ENCODE measurements at regions not wholly inside any gene's neighbourhood (a gene's known extent, or its start where the extent isn't known, plus 50 kb on each side); places are given as distances from the start of the nearest gene placed in this dataset.
"Not testable (repeated sequence)": the region's sequence is repeated elsewhere in the genome, so short reads cannot be mapped to it uniquely, and the experiment has no call there.

DNA sequence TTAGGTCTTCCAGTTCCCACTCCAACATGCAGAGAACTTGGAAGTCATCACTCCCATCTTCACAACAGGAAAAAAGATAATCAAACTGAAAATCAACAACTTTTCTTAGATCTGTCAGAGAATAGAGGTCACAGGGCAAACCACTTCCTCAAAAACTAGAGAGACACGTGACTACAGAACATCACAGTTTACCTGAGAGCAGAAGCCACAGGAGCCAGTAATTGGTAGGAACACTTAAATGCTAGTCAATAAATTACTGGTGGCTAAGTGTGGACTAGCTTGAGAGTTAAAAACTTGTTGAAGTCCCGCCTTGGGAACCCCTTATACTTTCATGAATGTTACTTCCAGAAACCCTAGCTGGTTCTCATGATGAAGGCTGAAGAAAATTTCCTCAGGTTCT, 81.1 kb downstream of the THSD1 start:
- not testable (repeated sequence) for DNase-seq

DNA sequence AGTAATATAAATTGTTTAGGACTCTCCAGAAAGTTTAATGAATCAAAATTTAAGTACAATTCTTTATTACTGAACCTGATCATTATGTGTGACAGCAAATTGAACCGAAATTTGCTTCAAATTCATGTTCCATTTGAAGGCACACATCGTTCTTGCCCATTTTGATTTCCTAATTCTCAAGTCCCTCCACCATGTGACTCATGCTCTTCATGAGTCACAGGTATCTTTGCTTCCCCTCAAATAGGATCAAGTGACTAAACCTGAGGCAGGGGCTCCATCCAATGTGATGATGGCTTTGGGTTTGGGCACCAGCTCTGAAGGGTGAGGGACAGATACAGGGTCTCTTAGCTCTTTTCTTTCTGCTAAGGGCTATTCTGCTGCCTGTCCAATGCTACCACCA, 86.1 kb downstream of the THSD1 start:
- DNase-seq, result no peak

DNA sequence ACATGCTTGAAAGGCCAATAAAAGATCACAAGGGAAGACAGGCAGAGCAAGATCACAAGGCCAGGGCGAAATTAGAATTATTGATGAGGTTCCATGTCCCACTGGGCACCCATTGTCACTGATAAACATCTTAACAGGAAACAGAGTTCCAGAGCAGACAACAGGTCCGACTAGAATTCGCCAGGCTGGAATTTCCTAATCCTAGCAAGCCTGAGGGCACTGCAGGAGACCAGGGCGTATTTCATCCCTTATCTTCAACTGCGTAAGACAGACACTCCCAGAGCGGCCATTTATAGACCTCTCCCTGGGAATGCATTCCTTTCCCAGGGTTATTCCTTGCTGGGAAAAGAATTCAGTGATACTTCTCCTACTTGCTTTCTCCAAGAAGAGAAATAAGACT, 96.1 kb downstream of the THSD1 start:
- DNase-seq, result not testable (repeated sequence)

DNA sequence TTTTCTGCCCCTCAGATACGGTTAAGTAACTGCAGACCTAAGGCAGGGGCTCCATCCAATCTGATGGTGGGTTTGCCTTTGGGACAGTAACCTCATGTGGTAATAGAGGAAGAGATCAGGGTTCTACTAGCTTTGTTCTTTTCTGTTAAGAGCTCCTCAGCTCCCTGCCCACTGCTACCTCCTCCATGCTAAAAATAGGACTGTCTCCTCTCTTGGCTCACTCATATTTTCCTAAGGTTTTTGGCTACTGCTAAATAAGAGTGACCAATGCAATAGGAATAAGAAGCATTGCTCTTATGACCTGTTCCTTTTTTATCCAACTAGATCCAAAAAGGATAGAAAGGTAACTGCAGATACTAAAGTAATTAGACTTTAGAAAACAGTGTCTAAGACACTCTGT, 99.6 kb downstream of the THSD1 start:
- not testable (repeated sequence) for DNase-seq

DNA sequence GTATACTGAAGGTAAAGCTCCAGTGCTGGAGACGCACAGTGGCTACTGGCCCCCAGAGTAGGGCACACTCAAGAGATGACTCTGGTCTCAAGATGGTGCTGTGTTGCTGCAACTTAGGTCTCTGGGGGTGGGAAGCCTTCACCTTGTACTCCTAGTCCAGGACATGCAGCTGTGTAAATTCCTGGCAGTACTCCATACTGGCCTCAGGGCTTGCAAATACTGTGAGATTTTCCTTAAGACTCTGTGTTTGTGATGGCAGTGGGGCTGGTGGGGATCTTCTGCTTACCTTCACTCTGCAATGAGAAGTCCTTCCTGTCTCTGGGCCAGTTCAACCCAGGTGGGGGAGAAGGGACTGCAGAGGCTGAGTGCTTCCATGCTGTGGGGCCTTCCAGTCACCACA, 102.9 kb downstream of the THSD1 start:
- not testable (repeated sequence) for DNase-seq

DNA sequence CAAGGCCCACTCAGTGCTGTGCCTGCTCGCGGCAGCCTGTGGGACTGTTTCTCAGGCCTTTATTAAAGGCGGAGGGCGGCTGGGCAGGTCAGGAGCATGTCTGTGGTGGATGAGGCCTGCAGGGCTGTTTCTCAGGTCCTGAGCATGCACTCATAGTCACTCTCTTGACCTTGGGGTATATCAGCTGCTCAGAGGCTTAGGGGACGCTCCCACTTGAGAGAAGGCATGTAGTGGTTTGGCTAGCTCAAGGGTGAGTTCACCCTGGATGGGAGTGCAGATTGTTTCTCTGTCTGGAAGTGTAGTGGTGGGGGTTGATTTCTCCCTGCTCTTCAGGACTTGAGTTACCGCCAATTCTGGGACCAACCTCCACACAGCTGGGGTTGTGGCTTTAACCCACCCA, 103.3 kb downstream of the THSD1 start:
- not testable (repeated sequence) for DNase-seq

DNA sequence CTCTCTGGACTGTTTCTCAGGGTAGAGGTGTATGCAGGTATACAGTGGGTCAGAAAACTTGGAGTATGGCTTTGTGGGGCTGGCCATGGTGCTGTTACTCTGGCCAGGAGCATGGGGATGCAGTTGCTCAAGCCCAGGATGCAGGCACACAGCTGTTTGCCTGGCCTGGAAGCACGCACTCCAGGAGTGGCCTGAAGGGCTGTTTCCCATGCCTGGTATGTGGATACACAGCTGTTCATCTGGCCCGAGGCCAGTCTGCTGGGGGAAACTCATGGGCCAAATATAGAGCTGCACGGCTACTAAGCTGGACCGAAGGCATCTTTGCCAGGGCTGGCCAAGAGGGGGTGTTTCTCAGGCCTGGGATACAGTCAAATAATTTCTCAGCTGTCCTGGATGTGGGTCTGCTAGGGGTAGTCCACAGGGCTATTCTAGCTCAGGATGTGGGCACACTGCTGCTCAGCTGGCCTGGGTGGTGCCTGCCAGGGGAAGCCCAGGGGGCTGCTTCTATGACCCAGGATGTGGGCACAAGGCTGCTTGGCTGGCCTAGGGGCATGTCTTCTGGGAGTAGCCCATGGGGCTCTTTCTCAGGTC, 104.1 kb downstream of the THSD1 start:
- not testable (repeated sequence) for DNase-seq

DNA sequence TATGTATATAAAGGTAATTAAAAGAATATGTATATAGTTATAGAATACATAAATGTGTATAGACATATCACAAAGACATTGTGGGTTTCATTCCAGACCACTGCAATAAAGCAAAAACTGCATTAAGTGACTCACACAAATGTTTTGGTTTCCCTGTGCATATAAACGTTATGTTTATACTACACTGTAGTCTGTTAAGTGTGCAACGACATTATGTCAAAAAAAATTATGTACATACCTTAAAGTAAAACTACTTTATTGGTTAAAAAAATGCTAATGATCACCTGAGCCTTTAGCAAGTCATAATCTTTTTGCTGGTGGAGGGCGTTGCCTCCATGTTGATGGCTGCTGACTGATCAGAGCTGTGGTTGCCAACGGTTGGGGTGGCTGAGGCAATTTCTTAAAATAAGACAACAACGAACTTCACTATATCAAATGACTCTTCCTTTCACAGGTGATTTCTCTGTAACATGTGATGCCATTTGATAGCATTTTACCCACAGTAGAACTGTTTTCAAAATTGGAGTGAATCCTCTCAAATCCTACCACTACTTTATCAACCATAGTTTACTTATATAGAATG, 107.8 kb downstream of the THSD1 start:
- not testable (repeated sequence) for DNase-seq

DNA sequence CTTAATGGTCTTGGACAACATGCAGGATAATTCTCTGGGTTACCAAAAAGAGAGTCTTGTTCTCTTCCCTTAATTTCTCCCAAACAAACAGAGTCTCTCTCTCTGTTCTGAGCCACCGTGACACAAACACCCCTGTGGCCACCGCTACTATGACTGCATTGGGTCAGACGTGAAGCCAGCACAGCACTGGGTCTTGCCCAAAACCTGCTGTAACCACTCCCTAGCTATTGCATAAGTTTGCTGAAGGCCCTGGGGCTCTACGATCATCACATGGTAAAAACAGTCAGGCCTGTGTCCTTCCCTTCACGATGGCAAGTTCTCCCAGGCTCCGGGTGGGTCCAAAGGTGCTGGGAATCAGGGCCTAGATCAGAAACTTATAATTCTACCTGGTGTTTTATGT, 117.1 kb downstream of the THSD1 start:
- DNase-seq, result not testable (repeated sequence)

DNA sequence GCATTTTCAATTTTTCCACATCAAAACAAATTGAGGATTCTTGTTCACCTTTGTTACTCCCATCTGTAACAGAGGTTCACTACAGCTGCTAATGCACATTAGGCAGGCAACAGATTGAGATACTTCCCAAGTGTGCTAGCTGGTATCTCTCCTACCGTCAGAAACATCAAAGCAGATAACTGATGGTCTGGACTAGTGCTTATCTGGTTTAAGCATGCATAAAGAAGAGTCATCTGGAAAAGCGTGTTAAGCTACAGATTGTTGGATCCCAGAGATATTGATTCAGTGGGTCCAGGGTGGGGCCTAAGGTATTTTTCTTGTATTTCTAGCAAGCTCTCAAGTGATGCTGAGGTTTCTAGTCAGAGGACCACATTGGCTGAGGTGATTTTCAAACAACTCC, 122.0 kb upstream of the NEK3 start:
- DNase-seq, result peak; percentile 11

DNA sequence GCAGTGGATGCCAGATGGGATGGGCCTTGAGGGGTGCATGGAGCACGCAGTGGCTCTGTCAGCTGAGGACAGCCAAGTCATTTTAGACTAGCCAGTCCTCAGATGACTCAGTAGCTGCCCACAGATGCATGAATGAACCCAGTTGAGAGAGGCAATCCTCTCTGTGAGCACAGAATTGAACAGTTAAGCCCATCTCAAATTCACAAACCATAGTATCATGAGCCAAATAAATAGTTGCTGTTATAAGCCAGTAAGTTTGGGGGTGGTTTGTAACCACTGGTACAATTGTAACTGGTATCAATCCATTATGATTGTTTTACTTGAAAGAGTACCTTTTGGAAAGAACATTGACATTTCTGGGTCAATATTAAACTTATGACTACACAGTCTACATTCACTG, 120.0 kb upstream of the NEK3 start:
- not testable (repeated sequence) for DNase-seq

DNA sequence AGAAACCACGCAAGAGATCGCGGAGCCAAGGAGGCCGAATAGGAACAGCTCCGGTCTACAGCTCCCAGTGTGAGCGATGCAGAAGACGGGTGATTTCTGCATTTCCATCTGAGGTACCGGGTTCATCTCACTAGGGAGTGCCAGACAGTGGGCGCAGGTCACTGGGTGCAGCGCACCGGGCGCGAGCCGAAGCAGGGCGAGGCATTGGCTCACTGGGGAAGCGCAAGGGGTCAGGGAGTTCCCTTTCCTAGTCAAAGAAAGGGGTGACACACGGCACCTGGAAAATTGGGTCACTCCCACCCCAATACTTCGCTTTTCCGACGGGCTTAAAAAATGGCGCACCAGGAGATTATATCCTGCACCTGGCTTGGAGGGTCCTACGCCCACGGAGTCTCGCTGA, 94.9 kb upstream of the NEK3 start:
- DNase-seq, result not testable (repeated sequence)

DNA sequence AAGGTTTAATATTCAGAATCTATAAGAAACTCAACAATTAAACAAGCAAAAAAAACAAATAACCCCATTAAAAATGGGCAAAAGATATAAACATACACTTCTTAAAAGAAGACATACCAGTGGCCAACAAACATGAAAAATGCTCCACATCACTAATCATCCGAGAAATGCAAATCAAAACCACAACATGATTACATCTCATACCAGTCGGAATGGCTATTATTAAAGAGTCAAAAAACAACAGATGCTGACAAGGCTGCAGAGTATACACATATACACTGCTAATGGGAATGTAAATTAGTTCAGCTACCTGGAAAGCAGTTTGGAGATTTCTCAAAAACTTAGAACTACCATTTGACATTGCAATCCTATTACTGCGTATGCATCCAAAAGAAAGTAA, 81.4 kb upstream of the NEK3 start:
- not testable (repeated sequence) for DNase-seq

DNA sequence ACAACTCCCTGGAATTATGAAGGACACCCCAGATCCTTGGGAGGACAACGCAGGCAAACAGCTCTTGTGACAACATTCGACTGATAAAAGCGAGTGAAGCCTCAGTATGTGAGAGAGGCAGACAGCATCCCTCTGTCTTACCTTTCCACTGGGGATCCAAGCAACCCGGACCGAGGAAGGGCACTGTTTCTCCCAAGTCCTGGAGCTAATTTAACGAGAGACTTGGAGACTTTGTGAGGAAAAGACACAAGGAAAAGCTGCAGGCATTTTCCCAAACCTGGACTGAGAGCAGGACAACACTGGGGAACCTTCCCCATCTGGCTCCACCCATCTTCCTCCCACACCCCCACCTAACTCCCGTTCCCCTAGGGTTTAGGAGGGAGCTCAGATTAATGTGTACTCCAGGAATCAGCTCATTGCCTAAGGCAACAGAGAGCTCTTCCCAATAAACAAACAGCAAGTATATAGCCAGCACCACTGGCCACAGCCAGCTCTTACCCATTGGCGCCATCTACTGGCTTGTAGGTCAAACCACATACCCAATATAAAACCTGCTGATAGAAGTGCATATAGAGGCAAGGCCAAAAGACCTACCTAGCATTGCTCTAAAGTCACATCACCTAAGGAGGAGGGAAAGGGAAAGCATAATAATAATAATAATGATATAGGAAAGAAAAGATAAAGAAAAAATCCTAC, 76.7 kb upstream of the NEK3 start:
- DNase-seq, result peak; percentile 86

DNA sequence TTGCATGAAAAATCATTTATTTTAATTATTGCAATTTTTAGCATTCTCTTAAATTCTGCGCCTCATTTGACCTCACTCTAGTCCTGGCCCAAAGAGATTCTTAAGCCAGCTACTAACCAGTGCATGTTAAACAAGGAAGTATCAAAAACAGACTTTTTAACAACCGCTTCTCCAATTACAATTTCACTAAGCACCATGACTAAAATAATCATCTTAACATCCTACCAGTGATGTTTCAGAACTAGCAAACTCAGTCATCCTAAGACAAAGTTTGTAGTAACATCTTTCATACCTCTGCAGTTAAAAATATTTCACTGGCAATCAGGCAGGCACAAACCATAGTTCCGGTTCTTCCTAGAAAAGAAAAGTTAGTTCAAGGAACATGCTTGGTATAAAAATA, 75.5 kb upstream of the NEK3 start:
- not testable (repeated sequence) for DNase-seq

DNA sequence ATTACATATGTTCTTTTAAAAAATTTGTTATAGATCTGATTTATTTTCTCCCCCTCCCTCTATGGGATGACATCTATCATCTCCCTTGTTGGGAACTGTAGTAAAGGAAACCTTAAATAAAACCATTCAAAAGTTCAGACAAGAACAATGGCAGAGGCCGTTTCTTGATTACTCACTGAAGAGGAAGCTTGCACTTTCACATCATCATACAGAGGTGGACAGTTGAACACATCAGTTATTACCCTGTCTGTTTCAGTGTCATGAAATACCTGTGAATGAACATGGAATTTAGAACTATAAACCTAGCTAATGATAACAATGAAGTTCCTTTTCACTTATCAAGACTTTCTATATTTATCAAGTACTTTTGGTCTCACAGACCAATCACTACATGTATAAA, 63.7 kb upstream of the NEK3 start:
- DNase-seq, result not testable (repeated sequence)

DNA sequence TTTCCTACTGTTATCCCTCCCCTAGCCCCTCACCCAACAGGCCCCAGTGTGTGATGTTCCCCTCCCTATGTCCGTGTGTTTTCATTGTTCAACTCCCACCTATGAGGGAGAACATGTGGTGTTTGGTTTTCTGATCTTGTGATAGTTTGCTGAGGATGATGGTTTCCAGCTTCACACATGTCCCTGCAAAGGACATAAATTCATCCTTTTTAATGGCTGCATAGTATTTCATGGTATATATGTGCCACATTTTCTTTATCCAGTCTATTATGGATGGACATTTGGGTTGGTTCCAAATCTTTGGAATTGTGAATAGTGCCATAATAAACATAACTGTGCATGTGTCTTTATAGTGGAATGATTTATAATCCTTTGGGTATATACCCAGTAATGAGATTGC, 54.5 kb upstream of the NEK3 start:
- not testable (repeated sequence) for DNase-seq

DNA sequence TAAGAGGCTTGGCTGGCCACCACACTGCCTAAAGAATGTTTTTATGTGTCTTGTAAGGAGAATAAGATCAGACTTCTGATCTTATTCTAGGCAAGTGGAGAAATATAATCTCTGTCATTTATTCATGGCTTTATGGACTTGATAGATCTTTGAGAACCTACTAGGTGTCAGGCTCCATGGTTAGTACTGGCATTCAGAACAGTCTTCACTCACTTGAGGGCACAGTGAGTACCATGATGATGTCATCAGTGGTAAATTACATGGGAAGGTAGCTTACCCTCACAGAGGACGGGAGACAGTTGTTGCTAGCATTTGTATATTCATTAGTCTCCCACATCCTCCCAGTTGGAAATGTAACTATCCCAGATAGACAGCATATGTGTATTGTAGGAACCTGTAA, 53.5 kb upstream of the NEK3 start:
- DNase-seq, result not testable (repeated sequence)

DNA sequence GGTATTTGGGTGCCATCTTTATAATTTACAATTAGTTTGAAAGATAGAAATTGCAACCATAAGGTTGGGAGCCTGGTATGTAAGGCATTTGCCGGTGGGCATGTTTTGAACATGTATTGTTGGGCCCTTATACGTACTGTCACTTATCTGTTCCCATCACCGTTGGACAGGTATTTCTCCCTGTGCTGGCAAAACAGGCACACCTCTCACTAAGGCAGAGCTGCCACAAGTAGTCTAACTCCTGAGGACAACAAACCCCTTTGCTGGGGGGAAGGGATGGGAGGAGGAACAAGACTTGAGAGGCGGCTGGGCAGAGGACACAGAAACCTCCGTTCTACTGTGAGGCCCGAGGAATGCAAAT, 52.0 kb upstream of the NEK3 start:
- DNase-seq, result not testable (repeated sequence)

DNA sequence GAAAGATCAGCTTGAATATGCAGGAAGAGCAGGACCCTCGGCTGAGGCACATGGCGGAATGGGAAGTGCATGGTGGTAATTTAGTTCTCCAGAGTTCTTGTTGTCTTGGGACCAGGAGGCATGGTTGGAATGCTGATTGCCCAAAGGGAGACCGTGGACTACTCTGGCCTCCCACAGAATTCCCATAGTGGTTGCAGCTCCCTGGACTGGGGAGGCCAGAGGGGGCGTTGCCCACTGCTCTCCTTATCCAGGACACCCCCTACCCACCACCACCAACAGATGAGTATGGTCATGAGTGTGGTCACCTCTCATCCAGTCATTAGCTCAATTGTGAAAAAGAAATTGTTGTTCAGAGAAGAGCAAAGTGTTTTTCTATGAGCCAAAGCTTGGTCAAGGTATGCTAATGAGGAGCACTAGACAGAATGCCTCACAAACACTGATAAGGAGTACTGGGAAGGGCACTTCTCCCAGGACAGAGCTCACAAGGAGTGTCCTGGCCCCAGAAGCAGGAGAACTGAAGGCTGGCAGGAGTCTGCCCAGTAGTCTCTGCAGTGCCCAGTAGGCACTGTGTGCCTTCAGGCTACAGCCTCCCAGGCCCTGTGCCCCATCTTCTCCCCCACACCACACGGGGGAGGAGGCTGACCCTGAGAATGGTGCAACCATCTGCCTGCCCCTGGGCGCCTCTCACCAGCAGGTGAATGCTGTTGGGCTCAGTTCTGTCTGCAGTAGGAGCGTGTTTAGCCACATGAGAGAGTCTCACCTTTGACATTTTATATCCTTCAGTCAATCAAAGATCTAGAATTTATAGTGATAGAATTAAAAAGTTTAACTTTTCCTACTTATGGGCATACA, 51.4 kb upstream of the NEK3 start:
- not testable (repeated sequence) for DNase-seq

All from hematopoietic multipotent progenitor cell treated with erythropoietin and hydrocortisone succinate and interleukin-3 and kit ligand, for 6 days (in vitro differentiated cells).